PC-3 (cell line): ENCODE measurements at regions not wholly inside any gene's neighbourhood (a gene's known extent, or its start where the extent isn't known, plus 50 kb on each side); places are given as distances from the start of the nearest gene placed in this dataset.

Experiments used
- ATAC-seq: fragments of 200-7000 bp; cut with Tn5 transposase; 2 replicates; pipeline ENCODE4 v1.9.1; 2020; ENCODE audit warnings: mild to moderate bottlenecking, moderate library complexity
- BruUV-seq: library from RNA; stranded (reverse); fragments of 400-500 nt; replicated peaks from 2 replicates; lab custom pipeline; 2021; lab: Mats Ljungman, UMichigan
- CTCF ChIA-PET: fragments of 300-600 bp; sonication (Branson Sonifier 250); formaldehyde crosslinking; loops from one replicate; lab custom pipeline; 2022; ENCODE audit warnings: antibody characterized with exemption; lab: Charles Lee
- POLR2A ChIA-PET: fragments of 300-600 bp; sonication (Branson Sonifier 250); formaldehyde crosslinking; loops from one replicate; lab custom pipeline; 2022; ENCODE audit warnings: antibody characterized with exemption; ENCODE audit not compliant: unreplicated experiment; lab: Charles Lee
- DNase-seq: peaks from one replicate; pipeline ENCODE4 v3.0.0-alpha.2; 2015
- H2AFZ ChIP-seq: fragments of 300-600 bp; sonication (generic); 2 replicates; pipeline ENCODE4 v1.6.0; 2016; ENCODE audit warnings: antibody characterized with exemption, low read length
- H3F3A ChIP-seq: fragments of 300-600 bp; sonication (generic); one replicate; pipeline ENCODE4 v1.6.0; 2017; ENCODE audit warnings: antibody characterized with exemption, low read length, control low read depth, mild to moderate bottlenecking; ENCODE audit not compliant: unreplicated experiment
- H3K27ac ChIP-seq: fragments of 300-600 bp; sonication (generic); 2 replicates; pipeline ENCODE4 v1.5.1; 2016; ENCODE audit warnings: mild to moderate bottlenecking, low read length
- H3K27me3 ChIP-seq: fragments of 300-600 bp; sonication (generic); 2 replicates; pipeline ENCODE4 v1.6.1; 2016; ENCODE audit warnings: low read length, mixed read lengths
- H3K36me3 ChIP-seq: fragments of 300-600 bp; sonication (generic); 2 replicates; pipeline ENCODE4 v1.6.1; 2016; ENCODE audit warnings: low read depth, mixed run types, low read length, mixed read lengths
- H3K4me1 ChIP-seq: fragments of 300-600 bp; sonication (generic); 2 replicates; pipeline ENCODE4 v1.5.1; 2016; ENCODE audit warnings: low read length; ENCODE audit not compliant: insufficient read depth
- H3K4me2 ChIP-seq: fragments of 300-600 bp; sonication (generic); 2 replicates; pipeline ENCODE4 v1.6.0; 2016; ENCODE audit warnings: low read length
- H3K4me3 ChIP-seq: fragments of 300-600 bp; sonication (generic); 2 replicates; pipeline ENCODE4 v1.5.1; 2016; ENCODE audit warnings: mild to moderate bottlenecking, low read length, mixed read lengths
- H3K79me2 ChIP-seq: fragments of 300-600 bp; sonication (generic); 2 replicates; pipeline ENCODE4 v1.6.1; 2017; ENCODE audit warnings: low read length, mixed read lengths
- H3K9ac ChIP-seq: fragments of 300-600 bp; sonication (generic); 2 replicates; pipeline ENCODE4 v1.6.0; 2016; ENCODE audit warnings: mild to moderate bottlenecking, low read length
- H3K9me2 ChIP-seq: fragments of 300-600 bp; sonication (generic); replicated peaks from 2 replicates; pipeline ENCODE4 v1.6.1; 2016; ENCODE audit warnings: mixed run types, low read length, mixed read lengths
- H3K9me3 ChIP-seq: fragments of 300-600 bp; sonication (generic); 2 replicates; pipeline ENCODE4 v1.6.1; 2016; ENCODE audit warnings: low read length, mixed read lengths
- H4K20me1 ChIP-seq: fragments of 300-600 bp; sonication (generic); 2 replicates; pipeline ENCODE4 v1.6.1; 2016; ENCODE audit warnings: low read length, mixed read lengths
- CTCF ChIP-seq: fragments of 300-600 bp; sonication (generic); conservative IDR thresholded peaks from 2 replicates; pipeline ENCODE4 v1.5.1; 2017; ENCODE audit warnings: antibody characterized with exemption, low read depth, mild to moderate bottlenecking, low read length
- EZH2 ChIP-seq: fragments of 300-600 bp; sonication (generic); IDR thresholded peaks from one replicate; pipeline ENCODE4 v1.6.1; 2017; ENCODE audit warnings: antibody characterized with exemption, mild to moderate bottlenecking, low read length; ENCODE audit not compliant: unreplicated experiment
- EZH2phosphoT487 ChIP-seq: fragments of 300-600 bp; sonication (generic); IDR thresholded peaks from 2 replicates; pipeline ENCODE4 v1.6.1; 2018; ENCODE audit warnings: mild to moderate bottlenecking, antibody characterized with exemption, low read length, borderline replicate concordance
- intact Hi-C: fragments of 100-400 bp; cut with micrococcal nuclease; formaldehyde crosslinking; loops from 2 replicates; pipeline ENCODE4 v1.9.0; 2023

DNA sequence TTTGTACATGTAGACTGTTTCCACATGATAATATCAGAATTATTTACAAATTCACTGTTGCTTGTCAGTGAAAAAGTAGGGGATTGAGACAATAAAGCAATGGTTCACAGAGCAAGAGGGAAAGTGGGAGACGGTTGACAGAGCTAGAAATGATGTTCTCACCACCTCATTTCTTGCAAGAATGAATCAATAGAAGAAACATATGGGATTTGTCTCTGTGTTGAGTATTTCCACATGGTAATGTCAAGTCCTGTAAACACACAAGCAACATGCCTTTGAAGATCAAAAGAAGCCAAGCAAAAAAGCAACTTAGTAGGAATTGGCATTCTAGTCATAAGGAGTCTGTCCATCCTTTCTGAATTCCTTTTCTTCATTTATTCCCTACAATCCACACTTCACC, 1806.6 kb upstream of the AGA start:
- no peak overlapping the region for H2AFZ ChIP-seq
- H3K4me2 ChIP-seq: no peak overlapping the region
- intact Hi-C loops: no loop called here
- no peaks in the 10 kb centered on the region for H3K27me3 ChIP-seq
- H3K79me2 ChIP-seq: no peaks in the 10 kb centered on the region
- no peaks in the 10 kb centered on the region for H4K20me1 ChIP-seq
- H3F3A ChIP-seq: no peaks in the 10 kb centered on the region
- no peaks in the 10 kb centered on the region for H3K9me3 ChIP-seq
- no peak overlapping the region for H3K4me3 ChIP-seq
- no peaks in the 10 kb centered on the region for H3K36me3 ChIP-seq
- CTCF ChIA-PET: no interaction called here
- TF ChIP-seq CTCF: no peak
- TF ChIP-seq EZH2phosphoT487: no peak
- no peak for TF ChIP-seq EZH2
- no TSS peak for BruUV-seq
- ATAC-seq (no peak), DNase-seq (no peak)
- H3K9ac ChIP-seq: no peak overlapping the region
- H3K4me1 ChIP-seq: no peaks in the 10 kb centered on the region
- H3K9me2 ChIP-seq: no peaks in the 10 kb centered on the region
- POLR2A ChIA-PET: no interaction called here
- H3K27ac ChIP-seq: no peak overlapping the region

GRCh38 chr4:179268791-179269190, 1826.6 kb upstream of the AGA start:
- POLR2A ChIA-PET: no interaction called here

DNA sequence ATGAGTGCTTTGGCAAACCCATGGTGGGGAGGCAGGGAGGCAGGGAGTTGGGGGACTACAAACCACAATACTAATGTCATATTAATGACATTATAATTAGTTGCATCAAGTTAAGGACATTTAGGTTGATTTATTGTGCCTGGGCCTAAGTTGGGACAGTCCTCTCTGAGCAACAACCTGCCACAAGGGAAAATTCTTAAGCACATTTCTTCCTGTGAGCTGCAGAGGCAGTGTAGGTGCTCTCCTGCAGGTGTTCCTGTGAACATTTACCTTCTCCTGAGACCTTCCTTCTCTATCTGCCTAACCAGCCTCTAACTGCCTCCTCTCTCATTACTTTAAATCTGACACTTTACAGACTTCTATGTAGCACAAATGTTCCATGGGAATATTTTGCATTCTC, 1830.0 kb upstream of the AGA start:
- no TSS peak for BruUV-seq
- no peak overlapping the region for H3K4me3 ChIP-seq
- H3K9me3 ChIP-seq: no peaks in the 10 kb centered on the region
- no peak for DNase-seq
- ChIA-PET POLR2A (no interaction called here), CTCF (no interaction called here)
- H3K9ac ChIP-seq: no peak overlapping the region
- H4K20me1 ChIP-seq: no peaks in the 10 kb centered on the region
- no peaks in the 10 kb centered on the region for H3K36me3 ChIP-seq
- no peaks in the 10 kb centered on the region for H3F3A ChIP-seq
- H3K9me2 ChIP-seq: no peaks in the 10 kb centered on the region
- no peak overlapping the region for H3K27ac ChIP-seq
- intact Hi-C loops: no loop called here
- no peak for ATAC-seq
- no peak for TF ChIP-seq CTCF
- TF ChIP-seq EZH2phosphoT487: no peak
- TF ChIP-seq EZH2: no peak
- no peaks in the 10 kb centered on the region for H3K79me2 ChIP-seq
- no peaks in the 10 kb centered on the region for H3K4me1 ChIP-seq
- no peak overlapping the region for H2AFZ ChIP-seq
- H3K27me3 ChIP-seq: no peaks in the 10 kb centered on the region
- H3K4me2 ChIP-seq: no peak overlapping the region

More at GRCh38 chr4:179268791-179269190, 1826.6 kb upstream of the AGA start:
- Histone ChIP-seq H3K9me2 (no peaks in the 10 kb centered on the region), H2AFZ (no peak overlapping the region), H3K27ac (no peak overlapping the region), H4K20me1 (no peaks in the 10 kb centered on the region), H3K4me2 (no peak overlapping the region), H3K27me3 (no peaks in the 10 kb centered on the region), H3F3A (no peaks in the 10 kb centered on the region), H3K9ac (no peak overlapping the region), H3K9me3 (no peaks in the 10 kb centered on the region), H3K4me3 (no peak overlapping the region), H3K36me3 (no peaks in the 10 kb centered on the region), H3K79me2 (no peaks in the 10 kb centered on the region), H3K4me1 (no peaks in the 10 kb centered on the region)
- TF ChIP-seq CTCF (no peak), EZH2phosphoT487 (no peak), EZH2 (no peak)
- CTCF ChIA-PET: no interaction called here
- intact Hi-C loops: no loop called here
- BruUV-seq: no TSS peak
- ATAC-seq: no peak
- no peak for DNase-seq
